ENCODE measurements at regions not wholly inside any gene's neighbourhood (a gene's known extent, or its start where the extent isn't known, plus 50 kb on each side); places are given as distances from the start of the nearest gene placed in this dataset.

- TF ChIP-seq CTCF (IDR thresholded peaks at IDR 0.05; ENCODE audit: poor library complexity) (no peak), EZH2phosphoT487 (IDR thresholded peaks at IDR 0.05; ENCODE audit: low read depth, severe bottlenecking, unreplicated experiment) (no peak)
Measured at GRCh38 chrX:20511792-20512191, 245.1 kb upstream of the RPS6KA3 start.

Measured in hepatocyte (in vitro differentiated cells).